IMR-90 (cell line): ENCODE measurements at regions not wholly inside any gene's neighbourhood (a gene's known extent, or its start where the extent isn't known, plus 50 kb on each side); places are given as distances from the start of the nearest gene placed in this dataset.

Experiments used
- ATAC-seq: fragments of 200-7000 bp; cut with Tn5 transposase; 2 replicates; pipeline ENCODE4 v1.9.1; 2020; ENCODE audit warnings: low read depth, mild to moderate bottlenecking, moderate library complexity
- BruUV-seq: library from RNA; stranded (reverse); fragments of 400-500 nt; replicated peaks from 2 replicates; lab custom pipeline; 2021; lab: Mats Ljungman, UMichigan
- CTCF ChIA-PET: fragments of 300-600 bp; formaldehyde crosslinking; extraction: SDS; loops from one replicate; lab custom pipeline; 2021; ENCODE audit warnings: antibody characterized with exemption; lab: Yijun Ruan, JAX
- POLR2A ChIA-PET: fragments of 300-600 bp; sonication (Branson Sonifier 250); formaldehyde crosslinking; loops from one replicate; lab custom pipeline; 2022; ENCODE audit warnings: antibody characterized with exemption; ENCODE audit not compliant: unreplicated experiment; lab: Charles Lee
- DNase-seq: peaks from one replicate; pipeline ENCODE4 v3.0.0; 2013
- H2AFZ ChIP-seq: replicated peaks from 2 replicates; pipeline ENCODE3; 2013; ENCODE audit warnings: low read length, mild to moderate bottlenecking; ENCODE audit not compliant: poor library complexity
- H2AK5ac ChIP-seq: 2 replicates; pipeline ENCODE4 v1.6.1; 2013; ENCODE audit warnings: low read depth, low read length, inconsistent platforms
- H2AK9ac ChIP-seq: replicated peaks from 2 replicates; pipeline ENCODE3; 2013; ENCODE audit warnings: mild to moderate bottlenecking, low read depth, low read length, moderate library complexity; ENCODE audit not compliant: poor library complexity
- H2BK120ac ChIP-seq: 2 replicates; pipeline ENCODE4 v1.6.1; 2013; ENCODE audit warnings: low read depth, low read length, inconsistent platforms
- H2BK15ac ChIP-seq: 3 replicates; pipeline ENCODE4 v1.6.1; 2013; ENCODE audit warnings: low read depth, low read length, inconsistent platforms
- H2BK20ac ChIP-seq: 2 replicates; pipeline ENCODE4 v1.6.1; 2013; ENCODE audit warnings: low read depth, mild to moderate bottlenecking, inconsistent platforms, low read length, moderate library complexity
- H2BK5ac ChIP-seq: 2 replicates; pipeline ENCODE4 v1.6.1; 2013; ENCODE audit warnings: mild to moderate bottlenecking, low read depth, low read length, inconsistent platforms; ENCODE audit not compliant: poor library complexity, severe bottlenecking
- H3K14ac ChIP-seq: replicated peaks from 2 replicates; pipeline ENCODE4 v1.6.1; 2013; ENCODE audit warnings: low read depth, low read length, inconsistent platforms
- H3K18ac ChIP-seq: 2 replicates; pipeline ENCODE4 v1.6.1; 2013; ENCODE audit warnings: low read depth, low read length, control low read depth
- H3K23ac ChIP-seq: 2 replicates; pipeline ENCODE4 v1.6.1; 2013; ENCODE audit warnings: low read depth, low read length, inconsistent platforms
- H3K27ac ChIP-seq: 2 replicates; pipeline ENCODE4 v1.5.1; 2013; ENCODE audit warnings: mild to moderate bottlenecking, control low read depth, low read length; ENCODE audit not compliant: insufficient read depth
- H3K27me3 ChIP-seq: 2 replicates; pipeline ENCODE4 v1.6.1; 2013; ENCODE audit warnings: low read length; ENCODE audit not compliant: control insufficient read depth, insufficient read depth
- H3K36me3 ChIP-seq: 2 replicates; pipeline ENCODE4 v1.6.1; 2013; ENCODE audit warnings: low read length, mixed read lengths; ENCODE audit not compliant: control insufficient read depth, insufficient read depth
- H3K4ac ChIP-seq: 2 replicates; pipeline ENCODE4 v1.6.1; 2013; ENCODE audit warnings: low read depth, low read length, inconsistent platforms
- H3K4me1 ChIP-seq: 2 replicates; pipeline ENCODE4 v1.6.1; 2013; ENCODE audit warnings: low read length, mixed read lengths; ENCODE audit not compliant: control insufficient read depth, insufficient read depth
- H3K4me2 ChIP-seq: 2 replicates; pipeline ENCODE4 v1.6.1; 2013; ENCODE audit warnings: low read depth, mild to moderate bottlenecking, control low read depth, low read length, moderate library complexity
- H3K4me3 ChIP-seq: 2 replicates; pipeline ENCODE4 v1.5.1; 2013; ENCODE audit warnings: low read depth, mild to moderate bottlenecking, control low read depth, low read length, moderate library complexity; ENCODE audit not compliant: insufficient read depth
- H3K56ac ChIP-seq: 2 replicates; pipeline ENCODE4 v1.6.1; 2013; ENCODE audit warnings: low read length, inconsistent platforms; ENCODE audit not compliant: insufficient read depth; ENCODE audit errors: extremely low read depth
- H3K79me1 ChIP-seq, 2 experiments: 2 replicates each; pipeline ENCODE4 v1.6.1; 2013; ENCODE audit warnings: low read length in 2 of 2, inconsistent platforms in 1 of 2, low read depth in 1 of 2
- H3K9ac ChIP-seq: 2 replicates; pipeline ENCODE4 v1.6.1; 2013; ENCODE audit warnings: low read depth, low read length, control low read depth
- H3K9me1 ChIP-seq: 2 replicates; pipeline ENCODE4 v1.6.1; 2013; ENCODE audit warnings: low read length, inconsistent platforms; ENCODE audit not compliant: insufficient read depth
- H3K9me3 ChIP-seq: 2 replicates; pipeline ENCODE4 v1.6.1; 2013; ENCODE audit warnings: low read length; ENCODE audit not compliant: control insufficient read depth, insufficient read depth
- H4K20me1 ChIP-seq: 2 replicates; pipeline ENCODE4 v1.6.1; 2013; ENCODE audit warnings: low read length, inconsistent platforms; ENCODE audit not compliant: insufficient read depth
- H4K5ac ChIP-seq: 2 replicates; pipeline ENCODE4 v1.6.1; 2013; ENCODE audit warnings: mild to moderate bottlenecking, low read depth, low read length, control low read depth
- H4K8ac ChIP-seq, 2 experiments: 2 replicates each; pipeline ENCODE4 v1.6.1; 2013; ENCODE audit warnings: low read depth in 2 of 2, low read length in 2 of 2, control low read depth in 1 of 2, inconsistent platforms in 1 of 2
- H4K91ac ChIP-seq: 2 replicates; pipeline ENCODE4 v1.6.1; 2013; ENCODE audit warnings: low read depth, low read length, inconsistent platforms; ENCODE audit not compliant: insufficient read depth
- BHLHE40 ChIP-seq: fragments of 150-350 bp; IDR thresholded peaks from 2 replicates; pipeline ENCODE4 v1.6.1; 2016; ENCODE audit warnings: mild to moderate bottlenecking, low read depth, low read length
- CEBPB ChIP-seq: IDR thresholded peaks from 2 replicates; pipeline ENCODE4 v1.6.1; 2012; ENCODE audit warnings: low read depth, low read length, improper control_type of control experiment
- FOS ChIP-seq: fragments of 150-350 bp; IDR thresholded peaks from 2 replicates; pipeline ENCODE4 v1.6.1; 2016; ENCODE audit warnings: low read depth, low read length
- MAFK ChIP-seq: IDR thresholded peaks from 2 replicates; pipeline ENCODE4 v1.6.1; 2012; ENCODE audit warnings: low read depth, low read length, improper control_type of control experiment
- MAZ ChIP-seq: IDR thresholded peaks from 2 replicates; pipeline ENCODE4 v1.6.1; 2012; ENCODE audit warnings: low read depth, mild to moderate bottlenecking, low read length, improper control_type of control experiment, moderate library complexity, borderline replicate concordance
- RFX5 ChIP-seq: IDR thresholded peaks from 2 replicates; pipeline ENCODE4 v1.8.0; 2012; ENCODE audit warnings: low read depth, mild to moderate bottlenecking, low read length, moderate library complexity
- WGBS, 2 experiments: methylation state at CpG; one replicate each; pipeline versions ENCODE4 v1.1.5 to v1.1.7; 2013; ENCODE audit warnings: missing lambda C conversion rate in 2 of 2; ENCODE audit not compliant: insufficient read length in 1 of 2; ENCODE audit errors: extremely low coverage in 2 of 2; 5-methylcytosine and 5-hydroxymethylcytosine counted together
- dilution Hi-C: fragments of 300-500 bp; cut with HindIII; formaldehyde crosslinking; loops from one replicate; pipeline ENCODE4 v1.14.3; 2018; ENCODE audit warnings: low sequenced_read_pairs; ENCODE audit not compliant: unreplicated experiment
- in situ Hi-C: fragments of 300-500 bp; cut with MboI; formaldehyde crosslinking; loops from 3 replicates; pipeline ENCODE4 v1.14.3; 2019; ENCODE audit warnings: low sequenced_read_pairs, inconsistent platforms, mixed read lengths
- intact Hi-C: fragments of 100-400 bp; cut with micrococcal nuclease; formaldehyde crosslinking; loops from 2 replicates; pipeline ENCODE4 v1.10.0; 2022
- TF ChIP-seq, protein P1 (sequence below): fragments of 150-350 bp; IDR thresholded peaks from 2 replicates; pipeline ENCODE4 v1.6.1; 2017; ENCODE audit warnings: mild to moderate bottlenecking, antibody characterized with exemption, low read length, low read depth
- TF ChIP-seq, protein P2 (sequence below): conservative IDR thresholded peaks from 2 replicates; pipeline ENCODE4 v1.5.1; 2012; ENCODE audit warnings: mild to moderate bottlenecking, low read depth, low read length, improper control_type of control experiment

DNA sequence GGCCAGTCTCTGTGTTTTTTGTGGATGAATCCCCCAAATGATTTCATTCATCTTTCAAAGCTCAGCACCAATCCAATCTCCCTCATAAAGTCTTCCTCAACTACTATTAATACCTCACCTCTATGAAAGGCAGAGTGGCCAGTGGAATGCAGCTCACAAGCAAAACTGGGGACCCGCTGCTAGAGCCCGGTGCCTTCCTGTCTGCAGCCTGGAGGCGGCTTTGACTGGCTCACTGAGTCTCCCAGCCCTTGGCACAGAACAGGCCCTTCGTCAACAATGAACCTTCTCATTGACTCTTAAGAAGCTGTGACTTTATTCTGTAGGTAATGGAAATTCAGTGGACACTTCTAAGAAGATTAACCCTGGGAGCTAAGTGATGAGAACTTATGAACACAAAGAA, 86.8 kb upstream of the RAB4A start:
- H4K91ac ChIP-seq, result no peak overlapping the region
- no peak overlapping the region for H3K56ac ChIP-seq
- no peaks in the 10 kb centered on the region for H3K27me3 ChIP-seq
- H3K9me3 ChIP-seq, result no peaks in the 10 kb centered on the region
- ChIA-PET POLR2A (no interaction called here), CTCF (interaction anchor here (0.5 kb wide), 1 partner anchor 13 kb away, joined by 3 read pairs; no protein-coding TSS in a partner anchor)
- no peak overlapping the region for H3K4me2 ChIP-seq
- H3K9me1 ChIP-seq, result no peaks in the 10 kb centered on the region
- intact Hi-C loops, result no loop called here
- H3K18ac ChIP-seq, result no peak overlapping the region
- no TSS peak for BruUV-seq
- H3K4me3 ChIP-seq, result no peak overlapping the region
- no CpG with 5 or more reads among the region's 4 CpGs for WGBS, 2 experiments
- in situ Hi-C loops, result no loop called here
- no peak for DNase-seq
- H3K4ac ChIP-seq, result no peak overlapping the region
- no peak overlapping the region for H3K23ac ChIP-seq
- no peaks in the 10 kb centered on the region for H4K20me1 ChIP-seq
- no peak overlapping the region for H3K27ac ChIP-seq
- no peak overlapping the region for H2BK5ac ChIP-seq
- H3K36me3 ChIP-seq, result no peaks in the 10 kb centered on the region
- TF ChIP-seq FOS (no peak), BHLHE40 (no peak), MAFK (no peak), MAZ (no peak), CEBPB (no peak), RFX5 (no peak)
- TF ChIP-seq, protein P1, sequence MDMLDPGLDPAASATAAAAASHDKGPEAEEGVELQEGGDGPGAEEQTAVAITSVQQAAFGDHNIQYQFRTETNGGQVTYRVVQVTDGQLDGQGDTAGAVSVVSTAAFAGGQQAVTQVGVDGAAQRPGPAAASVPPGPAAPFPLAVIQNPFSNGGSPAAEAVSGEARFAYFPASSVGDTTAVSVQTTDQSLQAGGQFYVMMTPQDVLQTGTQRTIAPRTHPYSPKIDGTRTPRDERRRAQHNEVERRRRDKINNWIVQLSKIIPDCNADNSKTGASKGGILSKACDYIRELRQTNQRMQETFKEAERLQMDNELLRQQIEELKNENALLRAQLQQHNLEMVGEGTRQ, result no peak
- TF ChIP-seq, protein P2, sequence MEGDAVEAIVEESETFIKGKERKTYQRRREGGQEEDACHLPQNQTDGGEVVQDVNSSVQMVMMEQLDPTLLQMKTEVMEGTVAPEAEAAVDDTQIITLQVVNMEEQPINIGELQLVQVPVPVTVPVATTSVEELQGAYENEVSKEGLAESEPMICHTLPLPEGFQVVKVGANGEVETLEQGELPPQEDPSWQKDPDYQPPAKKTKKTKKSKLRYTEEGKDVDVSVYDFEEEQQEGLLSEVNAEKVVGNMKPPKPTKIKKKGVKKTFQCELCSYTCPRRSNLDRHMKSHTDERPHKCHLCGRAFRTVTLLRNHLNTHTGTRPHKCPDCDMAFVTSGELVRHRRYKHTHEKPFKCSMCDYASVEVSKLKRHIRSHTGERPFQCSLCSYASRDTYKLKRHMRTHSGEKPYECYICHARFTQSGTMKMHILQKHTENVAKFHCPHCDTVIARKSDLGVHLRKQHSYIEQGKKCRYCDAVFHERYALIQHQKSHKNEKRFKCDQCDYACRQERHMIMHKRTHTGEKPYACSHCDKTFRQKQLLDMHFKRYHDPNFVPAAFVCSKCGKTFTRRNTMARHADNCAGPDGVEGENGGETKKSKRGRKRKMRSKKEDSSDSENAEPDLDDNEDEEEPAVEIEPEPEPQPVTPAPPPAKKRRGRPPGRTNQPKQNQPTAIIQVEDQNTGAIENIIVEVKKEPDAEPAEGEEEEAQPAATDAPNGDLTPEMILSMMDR, result no peak
- H2BK20ac ChIP-seq, result no peak overlapping the region
- no peak overlapping the region for H2AK9ac ChIP-seq
- H4K5ac ChIP-seq, result no peak overlapping the region
- no peak for ATAC-seq
- no peaks in the 10 kb centered on the region for H3K79me1 ChIP-seq
- no peak overlapping the region for H2AK5ac ChIP-seq
- no peak overlapping the region for H4K8ac ChIP-seq
- no peak overlapping the region for H3K14ac ChIP-seq
- no peak overlapping the region for H3K9ac ChIP-seq
- no peaks in the 10 kb centered on the region for H3K4me1 ChIP-seq
- no peak overlapping the region for H2BK120ac ChIP-seq
- dilution Hi-C loops, result no loop called here
- no peak overlapping the region for H2AFZ ChIP-seq
- no peak overlapping the region for H2BK15ac ChIP-seq
